Pons (tissue), 1 donor: ENCODE measurements at regions not wholly inside any gene's neighbourhood (a gene's known extent, or its start where the extent isn't known, plus 50 kb on each side); places are given as distances from the start of the nearest gene placed in this dataset.

Source experiments
- DNase-seq: peaks from one replicate; pipeline ENCODE4 v3.0.0-alpha.2; 2016; ENCODE audit warnings: low spot score

DNA sequence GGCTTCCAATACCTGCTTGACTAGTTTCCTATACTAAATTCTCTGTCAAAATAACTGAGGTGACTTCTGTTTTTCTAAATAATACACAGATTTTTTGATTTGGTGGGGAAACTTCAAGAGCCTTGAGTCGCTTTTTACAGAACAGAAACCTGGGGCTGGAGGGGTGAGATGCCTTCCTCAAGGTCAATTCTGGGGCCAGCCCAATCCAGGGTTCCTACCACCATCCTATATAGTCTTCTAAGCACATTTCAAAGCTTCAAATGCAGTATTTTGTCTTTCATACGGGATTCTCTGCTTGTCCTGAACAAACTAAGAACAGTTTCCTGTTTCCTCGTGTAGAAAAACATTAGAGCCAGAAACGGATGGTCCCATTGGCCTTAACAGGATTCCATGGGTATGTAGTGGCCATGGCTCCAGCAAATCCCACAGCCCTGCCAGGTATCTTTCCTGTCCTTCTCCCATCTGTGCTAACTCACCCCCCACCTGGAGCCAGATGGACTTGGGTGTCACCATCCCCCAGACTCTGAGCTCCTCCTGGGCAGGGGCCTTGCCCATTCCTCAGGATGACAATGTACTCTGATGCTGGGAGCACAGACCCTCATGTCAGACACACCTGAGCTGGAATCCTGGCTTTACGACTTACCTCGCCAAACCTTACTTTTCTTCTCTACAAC is 146.9 kb downstream of the KLF13 start:
- no peak for DNase-seq

- no peak for DNase-seq
These were observed 147.6 kb downstream of the KLF13 start for GRCh38 chr15:31474059-31474868.

- DNase-seq = no peak
These were observed 149.7 kb downstream of the KLF13 start for GRCh38 chr15:31476236-31476810.

- DNase-seq = no peak
These were observed 150.2 kb downstream of the KLF13 start for GRCh38 chr15:31476866-31477265.

- no peak for DNase-seq
These were observed 150.7 kb downstream of the KLF13 start for GRCh38 chr15:31477301-31477700.

DNA sequence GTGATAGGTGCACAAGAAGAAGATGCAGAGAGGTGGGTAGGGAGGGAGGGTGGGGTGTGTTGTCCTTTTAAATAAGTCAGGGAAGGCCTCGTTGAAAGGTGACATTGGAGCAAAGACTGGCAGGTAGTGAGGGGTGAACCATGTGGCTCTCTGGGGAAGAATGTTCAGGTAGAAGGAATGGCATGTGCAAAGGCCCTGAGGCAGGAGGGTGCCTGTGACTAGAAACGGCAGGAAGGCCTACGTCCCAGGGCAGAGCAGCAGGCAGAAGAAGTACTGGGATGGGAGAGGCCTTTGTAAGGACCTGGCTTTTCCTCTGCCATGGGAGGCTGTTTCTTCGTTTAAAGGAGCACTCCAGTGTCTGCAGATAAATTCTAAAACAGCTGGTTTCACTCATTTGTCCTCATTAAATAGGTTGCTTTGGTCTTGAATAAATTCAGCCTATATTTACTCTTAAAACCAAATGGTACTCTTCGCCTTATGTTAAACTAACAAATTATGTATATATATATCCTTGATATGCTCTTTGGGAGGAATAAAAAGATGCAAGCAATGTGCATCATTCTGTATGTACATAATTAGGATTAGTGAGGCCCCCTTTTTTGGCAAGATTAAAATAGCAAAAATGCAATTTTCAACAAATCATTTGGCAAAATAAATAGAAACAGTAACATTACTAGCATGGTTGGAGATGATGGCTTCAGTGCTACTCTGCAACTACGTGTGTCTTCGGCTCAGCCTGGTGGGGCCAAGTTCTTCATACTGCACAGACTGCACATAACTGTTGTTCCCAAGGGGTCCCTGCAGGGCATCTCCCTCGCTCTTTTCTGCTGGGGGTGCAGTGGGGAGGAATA is 151.4 kb downstream of the KLF13 start:
- no peak for DNase-seq

DNA sequence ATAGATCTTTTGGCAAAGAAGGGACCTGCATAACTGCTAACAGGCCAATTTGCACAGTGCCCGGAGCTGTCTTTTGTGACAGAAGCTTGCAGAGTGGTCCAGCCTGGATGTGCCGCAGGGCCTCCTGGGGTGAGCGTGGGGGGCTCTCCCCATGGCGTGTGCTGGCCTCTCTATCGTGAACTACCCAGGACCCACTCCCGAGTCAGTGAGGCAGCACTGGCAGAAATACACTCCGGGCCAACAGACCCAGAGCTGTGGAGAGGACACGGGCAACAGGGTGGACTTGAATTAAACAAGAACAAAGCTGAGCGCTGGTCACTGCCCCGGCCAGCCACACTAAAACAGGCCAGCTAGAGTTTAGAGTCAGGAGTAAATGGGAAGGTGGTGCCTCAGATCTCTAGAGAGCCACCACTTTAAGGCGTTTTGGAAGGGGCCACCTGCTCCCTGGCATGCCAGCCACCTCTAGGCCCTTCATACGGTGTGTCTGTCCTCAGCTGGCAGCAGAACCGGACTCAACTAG is 152.1 kb downstream of the KLF13 start:
- DNase-seq = no peak

DNA sequence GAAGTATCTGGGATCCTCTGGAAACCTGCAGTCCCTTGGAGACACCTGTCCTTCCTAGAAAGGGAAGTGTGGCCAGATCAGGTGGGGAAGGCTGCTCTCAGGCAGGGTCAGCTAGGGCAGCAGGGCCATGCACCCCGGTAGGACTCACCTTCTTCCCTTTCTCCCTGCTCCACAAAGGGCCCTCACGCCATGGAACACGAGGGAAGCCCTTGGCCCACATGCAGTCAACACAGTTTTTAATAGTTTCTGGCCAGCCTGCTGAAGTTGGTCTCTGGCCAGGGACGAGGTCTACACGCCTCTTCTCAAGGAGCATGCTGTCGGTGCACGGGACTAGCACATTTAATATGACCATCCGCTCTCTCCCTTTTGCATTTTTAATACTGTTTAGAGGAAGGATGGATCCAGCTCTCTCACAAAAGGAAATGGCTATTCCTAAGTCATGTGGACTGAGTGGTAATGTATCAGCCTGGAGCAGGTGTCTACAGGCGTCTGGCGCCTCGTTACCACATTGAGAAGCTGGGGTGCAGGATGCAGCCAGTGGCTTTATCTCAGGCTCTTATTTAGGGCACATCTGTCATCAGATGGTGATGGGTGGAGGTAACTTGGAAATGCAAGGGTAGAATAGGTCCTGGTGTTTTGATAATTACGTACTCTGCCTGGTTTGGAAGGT is 153.9 kb downstream of the KLF13 start:
- no peak for DNase-seq

GRCh38 chr15:31481142-31481541 is 154.5 kb downstream of the KLF13 start:
- no peak for DNase-seq

GRCh38 chr15:31482122-31482922 is 155.7 kb downstream of the KLF13 start:
- no peak for DNase-seq

GRCh38 chr15:31483053-31483985 is 156.7 kb downstream of the KLF13 start:
- DNase-seq = no peak

- no peak for DNase-seq
These were observed 157.6 kb downstream of the KLF13 start for GRCh38 chr15:31483986-31484951.

DNA sequence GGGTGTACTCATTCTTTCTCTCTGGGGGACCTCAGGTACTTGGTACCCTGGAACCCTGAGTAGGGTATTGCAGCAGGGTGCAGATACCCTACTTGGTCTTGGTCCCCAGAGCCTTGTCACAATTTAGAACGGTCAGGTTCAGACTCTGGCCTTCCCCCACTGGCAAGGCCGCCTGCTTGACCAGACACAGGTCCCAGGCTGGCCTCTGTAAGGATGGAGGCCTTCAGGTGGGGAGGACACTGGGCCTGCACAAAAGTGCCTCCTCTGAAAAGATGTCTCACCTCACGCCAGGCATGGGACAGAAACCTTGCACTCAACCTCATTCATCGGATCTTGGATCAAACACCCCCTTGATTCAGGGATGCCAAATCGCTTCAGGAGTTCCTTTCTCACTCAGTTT is 158.4 kb downstream of the KLF13 start:
- no peak for DNase-seq

GRCh38 chr15:31485431-31485830 is 158.8 kb downstream of the KLF13 start:
- no peak for DNase-seq

- no peak for DNase-seq
These were observed 159.4 kb downstream of the KLF13 start for GRCh38 chr15:31485911-31486461.

DNA sequence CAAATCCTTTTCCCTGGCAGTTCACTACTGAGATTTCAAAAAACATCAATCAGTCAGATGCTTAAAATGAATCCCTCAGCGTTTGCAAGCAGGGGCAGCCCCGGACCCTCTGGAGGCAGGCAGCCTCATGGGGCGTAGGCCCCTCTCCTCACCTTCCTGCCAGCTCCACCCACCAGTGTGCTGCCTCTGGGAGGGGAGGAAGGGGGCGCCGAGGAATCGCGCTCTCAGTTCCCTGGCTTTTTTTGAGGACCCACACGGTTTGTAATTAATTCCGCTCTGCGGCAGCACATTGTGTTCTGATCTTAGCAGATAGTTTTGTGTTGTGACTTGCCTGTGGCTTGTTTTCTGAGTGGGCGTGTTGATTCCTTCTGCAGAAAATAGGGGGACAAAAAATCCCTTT is 159.9 kb downstream of the KLF13 start:
- no peak for DNase-seq

- no peak for DNase-seq
These were observed 160.5 kb downstream of the KLF13 start for GRCh38 chr15:31486906-31487695.
